Gastroesophageal sphincter (tissue), 3 donors: ENCODE measurements at regions not wholly inside any gene's neighbourhood (a gene's known extent, or its start where the extent isn't known, plus 50 kb on each side); places are given as distances from the start of the nearest gene placed in this dataset.

Experiments
- EP300 ChIP-seq: sonication (generic); formaldehyde crosslinking; IDR thresholded peaks from one replicate; pipeline ENCODE4 v1.6.1; 2017; ENCODE audit warnings: antibody characterized with exemption, mild to moderate bottlenecking
- POLR2A ChIP-seq, 2 donors: fragments of 450-650 bp; IDR thresholded peaks; one replicate each; pipeline ENCODE4 v1.6.1; 2017; ENCODE audit warnings: antibody characterized with exemption in 2 of 2, mild to moderate bottlenecking in 2 of 2, moderate library complexity in 1 of 2
- POLR2AphosphoS5 ChIP-seq: sonication (generic); formaldehyde crosslinking; IDR thresholded peaks from one replicate; pipeline ENCODE4 v1.6.1; 2017; ENCODE audit warnings: antibody characterized with exemption
- TF ChIP-seq, protein P1 (sequence below), 4 experiments: fragments of 200-600 bp in 2 of 4; fragments of 450-650 bp in 2 of 4; sonication (generic) in 1 of 4; IDR thresholded peaks; one replicate each; pipeline ENCODE4 v1.5.1; 2017 to 2019; ENCODE audit warnings: antibody characterized with exemption in 4 of 4, mild to moderate bottlenecking in 2 of 4, moderate library complexity in 2 of 4

DNA sequence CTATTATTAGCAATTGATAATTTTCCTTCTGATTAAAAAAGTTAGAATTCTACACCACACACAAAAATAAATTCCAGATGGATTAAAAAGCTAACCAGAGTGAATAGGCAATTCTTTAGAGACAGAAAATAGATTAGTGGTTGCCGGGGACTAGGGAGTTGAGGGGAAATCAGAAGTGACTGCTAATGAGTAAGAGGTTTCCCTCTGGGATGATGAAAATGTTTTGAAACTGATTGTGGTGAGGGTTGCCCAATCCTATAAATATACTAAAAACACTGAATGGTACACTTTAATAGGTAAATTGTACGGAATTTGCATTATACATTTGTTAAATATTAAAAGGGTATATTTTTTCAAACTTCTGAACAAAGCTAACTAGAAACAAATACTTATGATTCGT lies 214.9 kb downstream of the GPAM start:
- TF ChIP-seq POLR2A (IDR thresholded peaks at IDR 0.05) (no peak), EP300 (no peak), POLR2AphosphoS5 (no peak)
- TF ChIP-seq, protein P1, sequence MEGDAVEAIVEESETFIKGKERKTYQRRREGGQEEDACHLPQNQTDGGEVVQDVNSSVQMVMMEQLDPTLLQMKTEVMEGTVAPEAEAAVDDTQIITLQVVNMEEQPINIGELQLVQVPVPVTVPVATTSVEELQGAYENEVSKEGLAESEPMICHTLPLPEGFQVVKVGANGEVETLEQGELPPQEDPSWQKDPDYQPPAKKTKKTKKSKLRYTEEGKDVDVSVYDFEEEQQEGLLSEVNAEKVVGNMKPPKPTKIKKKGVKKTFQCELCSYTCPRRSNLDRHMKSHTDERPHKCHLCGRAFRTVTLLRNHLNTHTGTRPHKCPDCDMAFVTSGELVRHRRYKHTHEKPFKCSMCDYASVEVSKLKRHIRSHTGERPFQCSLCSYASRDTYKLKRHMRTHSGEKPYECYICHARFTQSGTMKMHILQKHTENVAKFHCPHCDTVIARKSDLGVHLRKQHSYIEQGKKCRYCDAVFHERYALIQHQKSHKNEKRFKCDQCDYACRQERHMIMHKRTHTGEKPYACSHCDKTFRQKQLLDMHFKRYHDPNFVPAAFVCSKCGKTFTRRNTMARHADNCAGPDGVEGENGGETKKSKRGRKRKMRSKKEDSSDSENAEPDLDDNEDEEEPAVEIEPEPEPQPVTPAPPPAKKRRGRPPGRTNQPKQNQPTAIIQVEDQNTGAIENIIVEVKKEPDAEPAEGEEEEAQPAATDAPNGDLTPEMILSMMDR (IDR thresholded peaks at IDR 0.05) = no peak
